DND-41 (cell line): ENCODE measurements at regions not wholly inside any gene's neighbourhood (a gene's known extent, or its start where the extent isn't known, plus 50 kb on each side); places are given as distances from the start of the nearest gene placed in this dataset.

Source experiments
- EZH2 ChIP-seq: IDR thresholded peaks from 3 replicates; pipeline ENCODE4 v1.6.1; 2012; ENCODE audit warnings: borderline replicate concordance, low read depth, mild to moderate bottlenecking, moderate library complexity, low read length, inconsistent platforms; ENCODE audit not compliant: severe bottlenecking
- TF ChIP-seq, protein P1 (sequence below): IDR thresholded peaks from 2 replicates; pipeline ENCODE4 v1.5.1; 2012; ENCODE audit warnings: borderline replicate concordance, low read length, moderate library complexity, mild to moderate bottlenecking; ENCODE audit not compliant: poor library complexity, severe bottlenecking; ENCODE audit errors: extremely low read depth

DNA sequence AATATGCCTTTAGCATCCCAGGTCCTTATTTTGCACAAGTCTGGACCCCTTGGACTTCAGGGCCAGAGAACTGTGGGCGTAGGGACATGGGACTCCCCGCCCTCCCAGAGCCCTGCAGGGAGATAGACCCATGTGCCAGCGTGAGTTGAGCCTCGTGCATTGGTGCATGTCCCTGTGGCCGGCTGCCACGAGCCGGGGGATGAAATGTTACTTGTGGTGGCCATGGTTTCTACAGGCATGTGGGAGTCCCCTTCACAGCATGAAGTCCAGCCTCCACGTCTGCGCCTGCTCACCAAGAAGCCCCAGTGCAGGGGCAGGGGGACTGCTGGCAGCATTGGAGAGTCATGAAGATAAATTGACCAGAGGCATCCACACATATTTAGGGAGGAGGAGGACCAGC is 470.0 kb downstream of the BCL11B start:
- TF ChIP-seq, protein P1, sequence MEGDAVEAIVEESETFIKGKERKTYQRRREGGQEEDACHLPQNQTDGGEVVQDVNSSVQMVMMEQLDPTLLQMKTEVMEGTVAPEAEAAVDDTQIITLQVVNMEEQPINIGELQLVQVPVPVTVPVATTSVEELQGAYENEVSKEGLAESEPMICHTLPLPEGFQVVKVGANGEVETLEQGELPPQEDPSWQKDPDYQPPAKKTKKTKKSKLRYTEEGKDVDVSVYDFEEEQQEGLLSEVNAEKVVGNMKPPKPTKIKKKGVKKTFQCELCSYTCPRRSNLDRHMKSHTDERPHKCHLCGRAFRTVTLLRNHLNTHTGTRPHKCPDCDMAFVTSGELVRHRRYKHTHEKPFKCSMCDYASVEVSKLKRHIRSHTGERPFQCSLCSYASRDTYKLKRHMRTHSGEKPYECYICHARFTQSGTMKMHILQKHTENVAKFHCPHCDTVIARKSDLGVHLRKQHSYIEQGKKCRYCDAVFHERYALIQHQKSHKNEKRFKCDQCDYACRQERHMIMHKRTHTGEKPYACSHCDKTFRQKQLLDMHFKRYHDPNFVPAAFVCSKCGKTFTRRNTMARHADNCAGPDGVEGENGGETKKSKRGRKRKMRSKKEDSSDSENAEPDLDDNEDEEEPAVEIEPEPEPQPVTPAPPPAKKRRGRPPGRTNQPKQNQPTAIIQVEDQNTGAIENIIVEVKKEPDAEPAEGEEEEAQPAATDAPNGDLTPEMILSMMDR: no peak
- TF ChIP-seq EZH2: no peak
